ENCODE measurements at regions not wholly inside any gene's neighbourhood (a gene's known extent, or its start where the extent isn't known, plus 50 kb on each side); places are given as distances from the start of the nearest gene placed in this dataset.

DNA sequence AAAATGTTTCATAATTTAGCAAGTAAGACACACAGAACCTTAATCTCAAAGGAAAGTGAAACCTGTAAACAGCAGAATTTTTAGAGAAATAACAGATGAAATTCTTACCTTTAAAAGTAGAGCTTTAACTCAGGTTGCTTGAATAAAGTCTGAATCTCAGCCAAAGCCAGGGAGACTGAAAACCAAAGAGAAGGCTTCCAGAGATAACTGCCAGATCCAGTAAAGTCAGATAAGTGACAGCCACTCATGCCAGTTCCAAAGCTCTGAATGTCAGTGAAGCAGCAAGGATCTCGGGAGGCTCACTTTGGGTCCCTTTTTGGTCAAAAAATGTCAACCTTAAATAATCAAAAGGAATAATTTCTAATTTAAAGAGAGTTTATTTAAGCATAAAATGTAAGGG is 199.9 kb upstream of the CHRM3 start:
- Histone ChIP-seq H2AK5ac (ENCODE audit: insufficient read length, low read length) (no peak overlapping the region), H3K4ac (ENCODE audit: low read depth, low read length) (no peak overlapping the region), H3K9me3 (ENCODE audit: control insufficient read depth, low read depth, low read length) (no peaks in the 10 kb centered on the region), H2BK5ac (ENCODE audit: insufficient read length, low read length) (no peak overlapping the region), H2BK20ac (ENCODE audit: low read depth, low read length, poor library complexity, severe bottlenecking) (no peak overlapping the region), H3K27me3 (ENCODE audit: insufficient read depth, low read length) (no peaks in the 10 kb centered on the region), H3K4me2 (ENCODE audit: insufficient read depth, insufficient read length, low read length) (no peak overlapping the region), H3T11ph (ENCODE audit: low read length) (no peak overlapping the region), H3K79me2 (ENCODE audit: insufficient read depth, low read length) (no peaks in the 10 kb centered on the region), H2BK12ac (ENCODE audit: insufficient read length, low read depth, low read length) (no peak overlapping the region), H2BK15ac (ENCODE audit: low read depth, low read length) (no peak overlapping the region), H4K91ac (ENCODE audit: insufficient read length, low read depth, low read length) (no peak overlapping the region), H2BK120ac (ENCODE audit: low read depth, low read length, poor library complexity, severe bottlenecking) (no peak overlapping the region), H3K14ac (ENCODE audit: insufficient read depth, low read length) (no peak overlapping the region), H4K5ac (ENCODE audit: insufficient read length, low read depth, low read length) (no peak overlapping the region), H4K20me1 (ENCODE audit: control insufficient read depth, insufficient read depth, insufficient read length) (no peaks in the 10 kb centered on the region), H3K23ac (ENCODE audit: insufficient read length, low read depth, low read length) (no peak overlapping the region), H3K18ac (ENCODE audit: insufficient read length, low read depth, low read length) (no peak overlapping the region), H2AFZ (ENCODE audit: low read length) (no peak overlapping the region), H4K8ac (replicated peaks; ENCODE audit: insufficient read length, low read depth, low read length) (no peak overlapping the region), H3K27ac (ENCODE audit: insufficient read length, low read depth, low read length) (no peak overlapping the region), H3K23me2 (ENCODE audit: insufficient read length, low read depth, low read length, poor library complexity, severe bottlenecking) (no peaks in the 10 kb centered on the region), H3K4me1 (ENCODE audit: insufficient read depth, low read length) (no peaks in the 10 kb centered on the region), H3K79me1 (ENCODE audit: insufficient read depth, low read depth, low read length, poor library complexity, severe bottlenecking) (no peaks in the 10 kb centered on the region), H3K56ac (ENCODE audit: insufficient read length, low read depth, low read length) (no peak overlapping the region), H3K9ac (ENCODE audit: extremely low read depth, insufficient read length, low read length) (no peak overlapping the region)
- Mint-ChIP-seq H3K4me1 (0 out of 4 replicates have a peak, but pooled peaks cover 0 to 5% of the 10 kb centered on the region in 2 experiments), H3K36me3 (ENCODE audit: insufficient read depth in 1 of 3, low read depth in 3 of 3) (no peaks in the 10 kb centered on the region), H3K27me3 (ENCODE audit: low read depth) (no peaks in the 10 kb centered on the region), H3K9me3 (no peaks in the 10 kb centered on the region), H3K4me3 (no peak overlapping the region), H3K27ac (no peak overlapping the region)
- TF ChIP-seq, protein P1, sequence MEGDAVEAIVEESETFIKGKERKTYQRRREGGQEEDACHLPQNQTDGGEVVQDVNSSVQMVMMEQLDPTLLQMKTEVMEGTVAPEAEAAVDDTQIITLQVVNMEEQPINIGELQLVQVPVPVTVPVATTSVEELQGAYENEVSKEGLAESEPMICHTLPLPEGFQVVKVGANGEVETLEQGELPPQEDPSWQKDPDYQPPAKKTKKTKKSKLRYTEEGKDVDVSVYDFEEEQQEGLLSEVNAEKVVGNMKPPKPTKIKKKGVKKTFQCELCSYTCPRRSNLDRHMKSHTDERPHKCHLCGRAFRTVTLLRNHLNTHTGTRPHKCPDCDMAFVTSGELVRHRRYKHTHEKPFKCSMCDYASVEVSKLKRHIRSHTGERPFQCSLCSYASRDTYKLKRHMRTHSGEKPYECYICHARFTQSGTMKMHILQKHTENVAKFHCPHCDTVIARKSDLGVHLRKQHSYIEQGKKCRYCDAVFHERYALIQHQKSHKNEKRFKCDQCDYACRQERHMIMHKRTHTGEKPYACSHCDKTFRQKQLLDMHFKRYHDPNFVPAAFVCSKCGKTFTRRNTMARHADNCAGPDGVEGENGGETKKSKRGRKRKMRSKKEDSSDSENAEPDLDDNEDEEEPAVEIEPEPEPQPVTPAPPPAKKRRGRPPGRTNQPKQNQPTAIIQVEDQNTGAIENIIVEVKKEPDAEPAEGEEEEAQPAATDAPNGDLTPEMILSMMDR (conservative IDR thresholded peaks at IDR 0.05), result no peak
- WGBS (ENCODE audit: extremely low coverage, insufficient read length, low lambda C conversion rate), result no CpG with 5 or more reads among the region's 1 CpG
- DNase-seq, result no peak
